Naive B cell (primary cell): ENCODE measurements at regions not wholly inside any gene's neighbourhood (a gene's known extent, or its start where the extent isn't known, plus 50 kb on each side); places are given as distances from the start of the nearest gene placed in this dataset.
"Not testable (repeated sequence)": the region's sequence is repeated elsewhere in the genome, so short reads cannot be mapped to it uniquely, and the experiment has no call there.

Source experiments
- ATAC-seq, 2 donors: fragments of 150-1000 bp; cut with Tn5 transposase; 2 replicates each; pipeline ENCODE4 v1.10.0; 2021; ENCODE audit warnings: low read depth in 2 of 2, mild to moderate bottlenecking in 2 of 2, moderate library complexity in 2 of 2
- DNase-seq: peaks from one replicate; pipeline ENCODE4 v3.0.0; 2022
- H3K27ac Mint-ChIP-seq, 6 donors: one replicate each; pipeline ENCODE4 v1.8.0; 2020 to 2022; ENCODE audit warnings: mild to moderate bottlenecking in 6 of 6, mixed read lengths in 6 of 6, moderate library complexity in 5 of 6, inconsistent platforms in 2 of 6
- H3K27me3 Mint-ChIP-seq, 3 donors: one replicate each; pipeline ENCODE4 v1.8.0; 2021 to 2022; ENCODE audit warnings: mixed read lengths in 3 of 3, mild to moderate bottlenecking in 1 of 3
- H3K36me3 Mint-ChIP-seq, 2 donors: one replicate each; pipeline ENCODE4 v1.8.0; 2020 to 2022; ENCODE audit warnings: mixed read lengths in 2 of 2, inconsistent platforms in 1 of 2, mild to moderate bottlenecking in 1 of 2
- H3K4me1 Mint-ChIP-seq, 3 donors: one replicate each; pipeline ENCODE4 v1.8.0; 2020 to 2022; ENCODE audit warnings: mixed read lengths in 3 of 3, inconsistent platforms in 1 of 3, mild to moderate bottlenecking in 1 of 3, moderate library complexity in 1 of 3
- H3K4me3 Mint-ChIP-seq, 8 donors: one replicate each; pipeline ENCODE4 v1.8.0; 2020 to 2022; ENCODE audit warnings: mild to moderate bottlenecking in 8 of 8, mixed read lengths in 8 of 8, moderate library complexity in 8 of 8, inconsistent platforms in 2 of 8
- H3K9me3 Mint-ChIP-seq, 7 donors: one replicate each; pipeline ENCODE4 v1.8.0; 2020 to 2022; ENCODE audit warnings: mixed read lengths in 7 of 7, mild to moderate bottlenecking in 5 of 7, inconsistent platforms in 2 of 7, moderate library complexity in 1 of 7

- Mint-ChIP-seq H3K4me3 (no peak overlapping the region), H3K36me3 (no peaks in the 10 kb centered on the region)
These were observed 300.3 kb downstream of the FZD1 start for GRCh38 chr7:91564541-91564940.

GRCh38 chr7:91565499-91566401, 301.5 kb downstream of the FZD1 start:
- no peak overlapping the region for H3K27ac Mint-ChIP-seq
- H3K27me3 Mint-ChIP-seq = peaks cover 1 to 12% (median 11%) of the 10 kb centered on the region in 3 donors
- H3K9me3 Mint-ChIP-seq = peaks cover 0 to 4% (median 0%) of the 10 kb centered on the region in 7 donors
- DNase-seq (no peak), ATAC-seq (no peak)
- no peak overlapping the region for H3K4me3 Mint-ChIP-seq
- no peaks in the 10 kb centered on the region for H3K36me3 Mint-ChIP-seq
- no peaks in the 10 kb centered on the region for H3K4me1 Mint-ChIP-seq

More at GRCh38 chr7:91564541-91564940, 300.3 kb downstream of the FZD1 start:
- Mint-ChIP-seq H3K27me3 (peaks cover 6 to 12% (median 9%) of the 10 kb centered on the region in 3 donors), H3K9me3 (peaks cover 0 to 4% (median 0%) of the 10 kb centered on the region in 7 donors), H3K4me1 (no peaks in the 10 kb centered on the region), H3K27ac (no peak overlapping the region)
- ATAC-seq = no peak
- DNase-seq = no peak

GRCh38 chr7:91566402-91566732, 302.1 kb downstream of the FZD1 start:
- ATAC-seq (no peak), DNase-seq (no peak)
- Mint-ChIP-seq H3K9me3 (peaks cover 0 to 4% (median 0%) of the 10 kb centered on the region in 7 donors), H3K27ac (no peak overlapping the region), H3K4me3 (no peak overlapping the region), H3K36me3 (no peaks in the 10 kb centered on the region), H3K27me3 (peaks cover 0 to 12% (median 11%) of the 10 kb centered on the region in 3 donors), H3K4me1 (no peaks in the 10 kb centered on the region)

GRCh38 chr7:91567081-91568012, 303.1 kb downstream of the FZD1 start:
- Mint-ChIP-seq H3K27ac (peak overlapping the region in 1 of 6 donors; percentile 7), H3K9me3 (peaks cover 0 to 7% (median 0%) of the 10 kb centered on the region in 7 donors), H3K36me3 (no peaks in the 10 kb centered on the region), H3K4me3 (no peak overlapping the region), H3K27me3 (peaks cover 0 to 12% (median 11%) of the 10 kb centered on the region in 3 donors), H3K4me1 (no peaks in the 10 kb centered on the region)
- no peak for DNase-seq
- ATAC-seq = no peak

GRCh38 chr7:91568138-91568537, 303.9 kb downstream of the FZD1 start:
- Mint-ChIP-seq H3K27me3 (peaks cover 0 to 12% (median 11%) of the 10 kb centered on the region in 3 donors), H3K27ac (no peak overlapping the region), H3K4me3 (no peak overlapping the region), H3K9me3 (peaks cover 0 to 8% (median 0%) of the 10 kb centered on the region in 7 donors), H3K36me3 (no peaks in the 10 kb centered on the region), H3K4me1 (no peaks in the 10 kb centered on the region)
- no peak for DNase-seq
- ATAC-seq = no peak

- Mint-ChIP-seq H3K9me3 (peaks cover 0 to 8% (median 0%) of the 10 kb centered on the region in 7 donors), H3K4me1 (no peaks in the 10 kb centered on the region), H3K36me3 (no peaks in the 10 kb centered on the region), H3K27ac (no peak overlapping the region), H3K4me3 (no peak overlapping the region), H3K27me3 (peaks cover 0 to 12% (median 11%) of the 10 kb centered on the region in 3 donors)
- ATAC-seq (no peak), DNase-seq (no peak)
These were observed 305.7 kb downstream of the FZD1 start for GRCh38 chr7:91569728-91570457.

- H3K9me3 Mint-ChIP-seq = peaks cover 0 to 8% (median 0%) of the 10 kb centered on the region in 7 donors
- H3K4me3 Mint-ChIP-seq = no peak overlapping the region
- peaks cover 0 to 12% (median 11%) of the 10 kb centered on the region in 3 donors for H3K27me3 Mint-ChIP-seq
- DNase-seq (no peak), ATAC-seq (no peak)
- H3K36me3 Mint-ChIP-seq = no peaks in the 10 kb centered on the region
- no peaks in the 10 kb centered on the region for H3K4me1 Mint-ChIP-seq
- H3K27ac Mint-ChIP-seq = no peak overlapping the region
These were observed 306.3 kb downstream of the FZD1 start for GRCh38 chr7:91570560-91570959.

GRCh38 chr7:91571601-91572000, 307.4 kb downstream of the FZD1 start:
- no peaks in the 10 kb centered on the region for H3K36me3 Mint-ChIP-seq
- H3K4me3 Mint-ChIP-seq = no peak overlapping the region
- no peak for DNase-seq
- no peak for ATAC-seq
- H3K9me3 Mint-ChIP-seq = peaks cover 0 to 8% (median 4%) of the 10 kb centered on the region in 7 donors
- no peaks in the 10 kb centered on the region for H3K4me1 Mint-ChIP-seq
- peaks cover 0 to 12% (median 5%) of the 10 kb centered on the region in 3 donors for H3K27me3 Mint-ChIP-seq
- H3K27ac Mint-ChIP-seq = no peak overlapping the region

GRCh38 chr7:91573405-91573804, 307.1 kb downstream of the MTERF1 start:
- Mint-ChIP-seq H3K27me3 (peaks cover 0 to 4% (median 0%) of the 10 kb centered on the region in 3 donors), H3K36me3 (no peaks in the 10 kb centered on the region), H3K4me1 (no peaks in the 10 kb centered on the region), H3K9me3 (peaks cover 0 to 8% (median 5%) of the 10 kb centered on the region in 7 donors), H3K27ac (no peak overlapping the region), H3K4me3 (no peak overlapping the region)
- DNase-seq (no peak), ATAC-seq (no peak)

GRCh38 chr7:91576459-91576858, 304.0 kb downstream of the MTERF1 start:
- not testable (repeated sequence) for H3K9me3 Mint-ChIP-seq, H3K4me3 Mint-ChIP-seq, ATAC-seq, H3K4me1 Mint-ChIP-seq, H3K27ac Mint-ChIP-seq, DNase-seq, H3K36me3 Mint-ChIP-seq, H3K27me3 Mint-ChIP-seq

- Mint-ChIP-seq H3K9me3 (peaks cover 0 to 13% (median 7%) of the 10 kb centered on the region in 7 donors), H3K27me3 (no peaks in the 10 kb centered on the region), H3K27ac (no peak overlapping the region), H3K4me3 (no peak overlapping the region), H3K4me1 (no peaks in the 10 kb centered on the region), H3K36me3 (peaks cover 0 to 8% of the 10 kb centered on the region in 2 donors)
- ATAC-seq (no peak), DNase-seq (no peak)
These were observed 300.7 kb downstream of the MTERF1 start for GRCh38 chr7:91579837-91580236.

GRCh38 chr7:91582799-91583477, 297.6 kb downstream of the MTERF1 start:
- Mint-ChIP-seq H3K36me3 (peaks cover 0 to 8% of the 10 kb centered on the region in 2 donors), H3K27me3 (no peaks in the 10 kb centered on the region), H3K27ac (no peak overlapping the region), H3K9me3 (peaks cover 0 to 8% (median 5%) of the 10 kb centered on the region in 7 donors), H3K4me3 (no peak overlapping the region), H3K4me1 (no peaks in the 10 kb centered on the region)
- ATAC-seq (no peak), DNase-seq (no peak)
